PC-9 (cell line): ENCODE measurements at regions not wholly inside any gene's neighbourhood (a gene's known extent, or its start where the extent isn't known, plus 50 kb on each side); places are given as distances from the start of the nearest gene placed in this dataset.

Experiments
- BruUV-seq: library from RNA; stranded (reverse); fragments of 400-500 nt; replicated peaks from 2 replicates; lab custom pipeline; 2021; lab: Mats Ljungman, UMichigan
- CTCF ChIA-PET: fragments of 300-600 bp; sonication (Branson Sonifier 250); formaldehyde crosslinking; loops from one replicate; lab custom pipeline; 2022; ENCODE audit warnings: antibody characterized with exemption; lab: Charles Lee
- POLR2A ChIA-PET: fragments of 300-600 bp; sonication (Branson Sonifier 250); formaldehyde crosslinking; loops from one replicate; lab custom pipeline; 2022; ENCODE audit warnings: antibody characterized with exemption; ENCODE audit not compliant: unreplicated experiment; lab: Charles Lee
- DNase-seq, 2 experiments: peaks; one replicate each; pipeline versions ENCODE4 v3.0.0 to v3.0.0-alpha.2; 2015 to 2022; ENCODE audit warnings: mixed read lengths in 1 of 2
- H2AFZ ChIP-seq: fragments of 200-600 bp; sonication (generic); 2 replicates; pipeline ENCODE4 v1.8.1; 2017; ENCODE audit warnings: antibody characterized with exemption
- H3F3A ChIP-seq: fragments of 200-600 bp; sonication (generic); 2 replicates; pipeline ENCODE4 v1.8.1; 2017; ENCODE audit warnings: antibody characterized with exemption, mild to moderate bottlenecking, low read depth; ENCODE audit not compliant: insufficient read depth
- H3K27ac ChIP-seq: fragments of 200-600 bp; sonication (generic); 2 replicates; pipeline ENCODE4 v1.6.1; 2016; ENCODE audit warnings: mixed run types
- H3K27me3 ChIP-seq: fragments of 200-600 bp; sonication (generic); 2 replicates; pipeline ENCODE4 v1.6.1; 2016; ENCODE audit warnings: low read depth, mixed run types; ENCODE audit not compliant: insufficient read depth
- H3K36me3 ChIP-seq: fragments of 200-600 bp; sonication (generic); 2 replicates; pipeline ENCODE4 v1.6.1; 2016; ENCODE audit warnings: low read depth, mixed run types
- H3K4me1 ChIP-seq: fragments of 200-600 bp; sonication (generic); replicated peaks from 2 replicates; pipeline ENCODE4 v1.6.1; 2016; ENCODE audit warnings: mixed run types; ENCODE audit not compliant: insufficient read depth
- H3K4me2 ChIP-seq: fragments of 200-600 bp; sonication (generic); 2 replicates; pipeline ENCODE4 v1.6.1; 2017; ENCODE audit warnings: mixed run types
- H3K4me3 ChIP-seq: fragments of 200-600 bp; sonication (generic); 2 replicates; pipeline ENCODE4 v1.6.1; 2016; ENCODE audit warnings: mixed run types
- H3K79me2 ChIP-seq: fragments of 200-600 bp; sonication (generic); 2 replicates; pipeline ENCODE4 v1.6.1; 2017; ENCODE audit warnings: low read depth, mixed run types
- H3K9me2 ChIP-seq: fragments of 200-600 bp; sonication (generic); 2 replicates; pipeline ENCODE4 v1.8.1; 2017; ENCODE audit warnings: mild to moderate bottlenecking; ENCODE audit not compliant: insufficient read depth
- H3K9me3 ChIP-seq: fragments of 200-600 bp; sonication (generic); 2 replicates; pipeline ENCODE4 v1.8.1; 2016; ENCODE audit warnings: low read depth; ENCODE audit not compliant: insufficient read depth
- H4K20me1 ChIP-seq: fragments of 200-600 bp; sonication (generic); 2 replicates; pipeline ENCODE4 v1.8.1; 2017; ENCODE audit not compliant: insufficient read depth
- EZH2 ChIP-seq: fragments of 200-600 bp; sonication (generic); IDR thresholded peaks from 2 replicates; pipeline ENCODE4 v1.8.0; 2017; ENCODE audit warnings: antibody characterized with exemption, low read depth
- intact Hi-C: fragments of 100-400 bp; cut with micrococcal nuclease; formaldehyde crosslinking; loops from one replicate; pipeline ENCODE4 v1.10.0; 2022; ENCODE audit not compliant: unreplicated experiment
- TF ChIP-seq, protein P1 (sequence below): fragments of 200-600 bp; sonication (generic); conservative IDR thresholded peaks from 2 replicates; pipeline ENCODE4 v1.6.1; 2017; ENCODE audit warnings: mixed run types, antibody characterized with exemption, mild to moderate bottlenecking, moderate library complexity

DNA sequence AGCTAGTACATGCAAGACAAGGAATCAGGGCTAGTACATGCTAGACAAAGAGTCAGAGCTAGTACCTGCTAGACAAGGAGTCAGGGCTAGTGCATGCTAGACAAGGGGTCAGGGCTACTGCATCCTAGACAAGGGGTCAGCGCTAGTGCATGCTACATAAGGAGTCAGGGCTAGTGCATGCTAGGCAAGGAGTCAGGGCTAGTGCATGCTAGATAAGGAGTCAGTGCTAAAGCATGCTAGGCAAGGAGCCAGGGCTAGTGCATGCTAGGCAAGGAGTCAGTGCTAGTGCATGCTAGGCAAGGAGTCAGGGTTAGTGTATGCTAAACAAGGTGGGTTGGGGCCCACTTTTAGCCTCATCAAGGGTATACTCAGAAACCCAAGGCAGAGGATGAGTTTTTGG, 90.1 kb upstream of the FAM136A start:
- Histone ChIP-seq H3F3A (peaks cover 24% of the 10 kb centered on the region), H4K20me1 (no peaks in the 10 kb centered on the region), H3K4me1 (peaks cover 23% of the 10 kb centered on the region), H3K9me2 (no peaks in the 10 kb centered on the region), H3K27ac (no peak overlapping the region), H3K4me3 (no peak overlapping the region), H3K9me3 (no peaks in the 10 kb centered on the region), H2AFZ (no peak overlapping the region), H3K27me3 (no peaks in the 10 kb centered on the region), H3K79me2 (no peaks in the 10 kb centered on the region), H3K36me3 (peaks cover 11% of the 10 kb centered on the region), H3K4me2 (no peak overlapping the region)
- CTCF ChIA-PET: no interaction called here
- intact Hi-C loops: no loop called here
- POLR2A ChIA-PET: no interaction called here
- no TSS peak for BruUV-seq
- no peak for TF ChIP-seq EZH2
- TF ChIP-seq, protein P1, sequence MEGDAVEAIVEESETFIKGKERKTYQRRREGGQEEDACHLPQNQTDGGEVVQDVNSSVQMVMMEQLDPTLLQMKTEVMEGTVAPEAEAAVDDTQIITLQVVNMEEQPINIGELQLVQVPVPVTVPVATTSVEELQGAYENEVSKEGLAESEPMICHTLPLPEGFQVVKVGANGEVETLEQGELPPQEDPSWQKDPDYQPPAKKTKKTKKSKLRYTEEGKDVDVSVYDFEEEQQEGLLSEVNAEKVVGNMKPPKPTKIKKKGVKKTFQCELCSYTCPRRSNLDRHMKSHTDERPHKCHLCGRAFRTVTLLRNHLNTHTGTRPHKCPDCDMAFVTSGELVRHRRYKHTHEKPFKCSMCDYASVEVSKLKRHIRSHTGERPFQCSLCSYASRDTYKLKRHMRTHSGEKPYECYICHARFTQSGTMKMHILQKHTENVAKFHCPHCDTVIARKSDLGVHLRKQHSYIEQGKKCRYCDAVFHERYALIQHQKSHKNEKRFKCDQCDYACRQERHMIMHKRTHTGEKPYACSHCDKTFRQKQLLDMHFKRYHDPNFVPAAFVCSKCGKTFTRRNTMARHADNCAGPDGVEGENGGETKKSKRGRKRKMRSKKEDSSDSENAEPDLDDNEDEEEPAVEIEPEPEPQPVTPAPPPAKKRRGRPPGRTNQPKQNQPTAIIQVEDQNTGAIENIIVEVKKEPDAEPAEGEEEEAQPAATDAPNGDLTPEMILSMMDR: no peak
- DNase-seq: no peak

DNA sequence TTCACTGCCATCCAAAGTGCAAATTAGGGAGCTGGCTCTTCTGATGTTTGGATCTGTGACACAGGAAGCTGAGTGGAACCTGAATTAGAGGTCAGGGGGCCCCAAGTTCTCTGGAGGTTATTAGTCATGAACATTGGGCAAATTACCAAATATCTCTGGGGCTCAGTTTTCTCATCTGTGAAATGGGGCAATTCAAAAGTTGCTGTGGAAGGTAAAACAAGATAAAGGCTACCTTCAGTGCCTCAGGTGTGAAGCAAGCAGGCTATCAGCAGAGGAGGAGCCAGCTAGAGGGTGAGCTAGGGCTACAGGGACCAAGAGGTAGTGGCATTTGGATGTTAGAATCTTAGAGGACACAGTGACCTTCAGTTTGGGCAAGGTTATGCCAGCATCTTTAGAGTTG, 89.4 kb upstream of the FAM136A start:
- H3K27me3 ChIP-seq: no peaks in the 10 kb centered on the region
- CTCF ChIA-PET: no interaction called here
- intact Hi-C loops: no loop called here
- H3K79me2 ChIP-seq: no peaks in the 10 kb centered on the region
- no peak overlapping the region for H3K4me3 ChIP-seq
- peaks cover 24% of the 10 kb centered on the region for H3F3A ChIP-seq
- POLR2A ChIA-PET: no interaction called here
- peaks cover 6% of the 10 kb centered on the region for H3K36me3 ChIP-seq
- no TSS peak for BruUV-seq
- H2AFZ ChIP-seq: no peak overlapping the region
- no peak for DNase-seq
- H3K4me1 ChIP-seq: peaks cover 26% of the 10 kb centered on the region
- no peaks in the 10 kb centered on the region for H4K20me1 ChIP-seq
- no peak overlapping the region for H3K4me2 ChIP-seq
- H3K27ac ChIP-seq: no peak overlapping the region
- H3K9me3 ChIP-seq: no peaks in the 10 kb centered on the region
- no peak for TF ChIP-seq EZH2
- TF ChIP-seq, protein P1: no peak
- H3K9me2 ChIP-seq: no peaks in the 10 kb centered on the region

DNA sequence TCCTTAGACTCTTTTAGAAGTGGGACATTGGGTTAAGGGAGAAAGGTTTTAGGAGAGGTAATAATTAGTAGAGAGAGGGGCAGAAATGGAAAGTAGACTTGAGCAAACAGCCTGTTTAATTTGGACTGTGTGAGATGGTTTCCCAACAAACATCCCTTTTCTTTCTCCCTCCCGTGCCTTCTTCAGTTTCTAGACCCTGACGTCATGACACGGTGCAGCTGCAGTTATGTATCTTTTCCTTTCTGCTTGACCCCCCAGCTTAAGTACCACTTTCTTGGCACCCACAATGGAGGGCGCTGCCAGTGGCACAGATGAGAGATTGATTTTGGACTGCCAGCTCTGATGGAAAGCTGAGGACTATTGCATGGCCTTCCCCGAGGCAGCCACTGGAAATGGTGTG, 86.9 kb upstream of the FAM136A start:
- no peak overlapping the region for H3K4me3 ChIP-seq
- H3K9me2 ChIP-seq: no peaks in the 10 kb centered on the region
- BruUV-seq: TSS peak; percentile 73
- peaks cover 6% of the 10 kb centered on the region; the same call in 1 of the 2 replicates for H3K36me3 ChIP-seq
- H3K9me3 ChIP-seq: no peaks in the 10 kb centered on the region
- intact Hi-C loops: loop anchor here (10.0 kb wide), 1 partner anchor 136 kb away; no protein-coding TSS in a partner anchor
- peak overlapping the region; percentile 23; the same call in 1 of the 2 replicates for H3K4me2 ChIP-seq
- no peaks in the 10 kb centered on the region for H3K79me2 ChIP-seq
- no peak for DNase-seq
- CTCF ChIA-PET: no interaction called here
- H4K20me1 ChIP-seq: no peaks in the 10 kb centered on the region
- H3K4me1 ChIP-seq: peaks cover 27% of the 10 kb centered on the region
- TF ChIP-seq, protein P1: no peak
- TF ChIP-seq EZH2: no peak
- H2AFZ ChIP-seq: no peak overlapping the region
- peak overlapping the region; percentile 83 for H3K27ac ChIP-seq
- no peaks in the 10 kb centered on the region for H3K27me3 ChIP-seq
- H3F3A ChIP-seq: peaks cover 25% of the 10 kb centered on the region
- POLR2A ChIA-PET: interaction anchor here (0.6 kb wide), 2 partner anchors 27 to 329 kb away, joined by 7 to 14 read pairs; no protein-coding TSS in a partner anchor
